ENCODE measurements at regions not wholly inside any gene's neighbourhood (a gene's known extent, or its start where the extent isn't known, plus 50 kb on each side); places are given as distances from the start of the nearest gene placed in this dataset.
A peak's percentile ranks its signal among the peaks of the same experiment; 100 is the strongest.

GRCh38 chr7:112646783-112647182, 143.4 kb downstream of the TMEM168 start:
- H3K36me3 ChIP-seq (replicated peaks in 1 of 2; ENCODE audit: control insufficient read depth in 1 of 2, insufficient read depth in 2 of 2, low read length in 1 of 2): no peaks in the 10 kb centered on the region
- POLR2A ChIA-PET: no interaction called here
- WGBS (ENCODE audit: low lambda C conversion rate): 20% methylated on average over 3 of the region's 5 CpGs
- H3K4me1 ChIP-seq (ENCODE audit: control insufficient read depth in 1 of 2, insufficient read depth in 2 of 2, low read depth in 1 of 2, low read length in 1 of 2): peaks cover 0 to 4% of the 10 kb centered on the region in 2 experiments; a peak in 1 of 4 replicates
- H3K9me3 ChIP-seq: no peaks in the 10 kb centered on the region
- no peaks in the 10 kb centered on the region for H4K20me1 ChIP-seq (ENCODE audit: insufficient read depth)
- no peak overlapping the region for H3K27ac ChIP-seq (ENCODE audit: low read depth in 2 of 2, low read length in 1 of 2)
- H3K4me3 ChIP-seq (ENCODE audit: low read depth in 2 of 2, low read length in 1 of 2): no peak overlapping the region
- H3K27me3 ChIP-seq (ENCODE audit: insufficient read depth): no peaks in the 10 kb centered on the region
- TF ChIP-seq NFIC (IDR thresholded peaks at IDR 0.05; ENCODE audit: borderline replicate concordance): no peak
- peak; percentile 35 for TF ChIP-seq CHD2 (IDR thresholded peaks at IDR 0.05; ENCODE audit: low read length, partially characterized antibody)
- no peaks in the 10 kb centered on the region for H3K79me2 ChIP-seq (ENCODE audit: insufficient read depth)
- H2AFZ ChIP-seq (ENCODE audit: low read depth): no peak overlapping the region
- no peak overlapping the region for H3K4me2 ChIP-seq
- H3F3A ChIP-seq (replicated peaks; ENCODE audit: insufficient read depth): no peaks in the 10 kb centered on the region
- no peak overlapping the region for H3K9ac ChIP-seq
- DNase-seq: no peak
- CTCF ChIA-PET: no interaction called here
- no peaks in the 10 kb centered on the region for H3K9me2 ChIP-seq

DNA sequence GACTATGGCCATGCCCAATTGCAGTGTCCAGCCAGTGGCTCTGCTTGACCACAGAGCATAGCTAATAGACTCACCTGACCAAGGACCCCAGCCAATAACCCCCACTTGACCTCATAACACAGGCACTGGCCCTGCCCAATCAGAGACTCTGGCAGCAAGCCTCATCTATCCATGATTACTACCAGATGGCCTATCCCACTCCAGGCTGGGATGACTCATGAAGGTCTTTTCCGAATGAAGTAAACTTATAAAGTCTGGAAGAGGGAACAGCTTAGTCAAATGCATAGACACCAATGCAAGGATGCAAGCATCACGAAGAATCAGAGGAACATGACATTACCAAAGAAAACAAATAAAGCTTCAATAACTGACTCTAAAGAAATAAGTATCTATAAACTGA, 141.4 kb downstream of the TMEM168 start:
- no peaks in the 10 kb centered on the region for H3K79me2 ChIP-seq (ENCODE audit: insufficient read depth)
- H2AFZ ChIP-seq (ENCODE audit: low read depth): no peak overlapping the region
- no peak overlapping the region for H3K4me3 ChIP-seq (ENCODE audit: low read depth in 2 of 2, low read length in 1 of 2)
- no peaks in the 10 kb centered on the region for H3K36me3 ChIP-seq (replicated peaks in 1 of 2; ENCODE audit: control insufficient read depth in 1 of 2, insufficient read depth in 2 of 2, low read length in 1 of 2)
- ChIA-PET POLR2A (no interaction called here), CTCF (no interaction called here)
- peaks cover 0 to 4% of the 10 kb centered on the region in 2 experiments; a peak in 1 of 4 replicates for H3K4me1 ChIP-seq (ENCODE audit: control insufficient read depth in 1 of 2, insufficient read depth in 2 of 2, low read depth in 1 of 2, low read length in 1 of 2)
- no peaks in the 10 kb centered on the region for H3K27me3 ChIP-seq (ENCODE audit: insufficient read depth)
- no peaks in the 10 kb centered on the region for H3K9me3 ChIP-seq
- DNase-seq: no peak
- no peaks in the 10 kb centered on the region for H4K20me1 ChIP-seq (ENCODE audit: insufficient read depth)
- H3K27ac ChIP-seq (ENCODE audit: low read depth in 2 of 2, low read length in 1 of 2): no peak overlapping the region
- H3K9ac ChIP-seq: no peak overlapping the region
- TF ChIP-seq NRF1 (IDR thresholded peaks at IDR 0.05; ENCODE audit: low read depth, low read length) (no peak), CHD2 (IDR thresholded peaks at IDR 0.05; ENCODE audit: low read length, partially characterized antibody) (no peak), FOSL2 (IDR thresholded peaks at IDR 0.05; ENCODE audit: borderline replicate concordance, low read depth) (no peak), MEF2A (IDR thresholded peaks at IDR 0.05; ENCODE audit: borderline replicate concordance, low read depth) (no peak), RXRA (IDR thresholded peaks at IDR 0.05; ENCODE audit: borderline replicate concordance, low read depth) (no peak), USF1 (IDR thresholded peaks at IDR 0.05; ENCODE audit: borderline replicate concordance, low read depth) (no peak), USF2 (IDR thresholded peaks at IDR 0.05; ENCODE audit: borderline replicate concordance, low read depth, low read length) (no peak), FOXJ3 (CRISPR knock-in tag; IDR thresholded peaks at IDR 0.05) (no peak), JUND (IDR thresholded peaks at IDR 0.05) (no peak), TEAD4 (IDR thresholded peaks at IDR 0.05; ENCODE audit: borderline replicate concordance, insufficient read depth) (no peak), POLR2AphosphoS5 (IDR thresholded peaks at IDR 0.05; ENCODE audit: low read depth, low read length) (no peak), MXI1 (IDR thresholded peaks at IDR 0.05; ENCODE audit: low read depth, low read length) (no peak), TCF12 (IDR thresholded peaks at IDR 0.05) (no peak), TAF1 (IDR thresholded peaks at IDR 0.05; ENCODE audit: borderline replicate concordance, low read depth, low read length) (no peak), GABPA (IDR thresholded peaks at IDR 0.05; ENCODE audit: low read depth) (no peak)
- TF ChIP-seq, protein P1, sequence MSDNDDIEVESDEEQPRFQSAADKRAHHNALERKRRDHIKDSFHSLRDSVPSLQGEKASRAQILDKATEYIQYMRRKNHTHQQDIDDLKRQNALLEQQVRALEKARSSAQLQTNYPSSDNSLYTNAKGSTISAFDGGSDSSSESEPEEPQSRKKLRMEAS (IDR thresholded peaks at IDR 0.05; ENCODE audit: low read depth): no peak
- TF ChIP-seq, protein P2, sequence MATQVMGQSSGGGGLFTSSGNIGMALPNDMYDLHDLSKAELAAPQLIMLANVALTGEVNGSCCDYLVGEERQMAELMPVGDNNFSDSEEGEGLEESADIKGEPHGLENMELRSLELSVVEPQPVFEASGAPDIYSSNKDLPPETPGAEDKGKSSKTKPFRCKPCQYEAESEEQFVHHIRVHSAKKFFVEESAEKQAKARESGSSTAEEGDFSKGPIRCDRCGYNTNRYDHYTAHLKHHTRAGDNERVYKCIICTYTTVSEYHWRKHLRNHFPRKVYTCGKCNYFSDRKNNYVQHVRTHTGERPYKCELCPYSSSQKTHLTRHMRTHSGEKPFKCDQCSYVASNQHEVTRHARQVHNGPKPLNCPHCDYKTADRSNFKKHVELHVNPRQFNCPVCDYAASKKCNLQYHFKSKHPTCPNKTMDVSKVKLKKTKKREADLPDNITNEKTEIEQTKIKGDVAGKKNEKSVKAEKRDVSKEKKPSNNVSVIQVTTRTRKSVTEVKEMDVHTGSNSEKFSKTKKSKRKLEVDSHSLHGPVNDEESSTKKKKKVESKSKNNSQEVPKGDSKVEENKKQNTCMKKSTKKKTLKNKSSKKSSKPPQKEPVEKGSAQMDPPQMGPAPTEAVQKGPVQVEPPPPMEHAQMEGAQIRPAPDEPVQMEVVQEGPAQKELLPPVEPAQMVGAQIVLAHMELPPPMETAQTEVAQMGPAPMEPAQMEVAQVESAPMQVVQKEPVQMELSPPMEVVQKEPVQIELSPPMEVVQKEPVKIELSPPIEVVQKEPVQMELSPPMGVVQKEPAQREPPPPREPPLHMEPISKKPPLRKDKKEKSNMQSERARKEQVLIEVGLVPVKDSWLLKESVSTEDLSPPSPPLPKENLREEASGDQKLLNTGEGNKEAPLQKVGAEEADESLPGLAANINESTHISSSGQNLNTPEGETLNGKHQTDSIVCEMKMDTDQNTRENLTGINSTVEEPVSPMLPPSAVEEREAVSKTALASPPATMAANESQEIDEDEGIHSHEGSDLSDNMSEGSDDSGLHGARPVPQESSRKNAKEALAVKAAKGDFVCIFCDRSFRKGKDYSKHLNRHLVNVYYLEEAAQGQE (IDR thresholded peaks at IDR 0.05; ENCODE audit: low read depth, low read length): no peak
- WGBS (ENCODE audit: low lambda C conversion rate): 17% methylated on average over 2 of the region's 2 CpGs
- no peak overlapping the region for H3K4me2 ChIP-seq
- no peaks in the 10 kb centered on the region for H3K9me2 ChIP-seq
- H3F3A ChIP-seq (replicated peaks; ENCODE audit: insufficient read depth): no peaks in the 10 kb centered on the region

All from SK-N-SH (cell line).